PFSK-1 (cell line): ENCODE measurements at regions not wholly inside any gene's neighbourhood (a gene's known extent, or its start where the extent isn't known, plus 50 kb on each side); places are given as distances from the start of the nearest gene placed in this dataset.

Experiments
- POLR2AphosphoS5 ChIP-seq: IDR thresholded peaks from 2 replicates; pipeline ENCODE4 v1.6.1; 2012; ENCODE audit warnings: low read depth, mild to moderate bottlenecking, control low read depth, low read length, moderate library complexity
- TAF1 ChIP-seq: IDR thresholded peaks from 2 replicates; pipeline ENCODE4 v1.6.1; 2012; ENCODE audit warnings: low read length, control low read depth, borderline replicate concordance; ENCODE audit not compliant: insufficient read depth

DNA sequence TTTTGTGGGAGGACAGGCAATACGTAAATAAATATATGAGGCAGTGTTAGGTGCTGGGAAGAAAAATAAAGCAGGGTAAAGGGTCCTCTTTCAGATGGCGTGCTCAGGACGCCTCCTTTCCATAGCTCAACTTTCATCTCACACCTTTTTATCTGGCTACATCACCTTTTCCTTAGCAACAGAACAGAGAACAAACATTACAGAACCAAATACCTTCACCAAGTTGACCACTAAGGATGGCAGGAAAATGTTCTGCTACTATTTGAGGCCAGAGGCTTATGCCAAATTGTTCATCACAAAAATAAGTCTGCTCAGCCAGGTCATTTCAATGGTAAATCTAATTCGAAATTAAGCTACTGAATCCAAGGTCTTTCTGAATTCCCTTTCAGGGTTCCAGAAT is 149.2 kb upstream of the C1orf21 start:
- TF ChIP-seq POLR2AphosphoS5 = no peak
- TF ChIP-seq TAF1 = no peak
